Right renal pelvis (tissue), 4 donors: ENCODE measurements at regions not wholly inside any gene's neighbourhood (a gene's known extent, or its start where the extent isn't known, plus 50 kb on each side); places are given as distances from the start of the nearest gene placed in this dataset.

Experiments
- DNase-seq, 4 donors: peaks; one replicate each; pipeline ENCODE4 v3.0.0-alpha.2; 2013; ENCODE audit warnings: low read depth in 4 of 4, low spot score in 3 of 4, missing footprints in 1 of 4

- DNase-seq: no peak
These were observed 93.8 kb upstream of the IKZF1 start for GRCh38 chr7:50210706-50211115.

GRCh38 chr7:50209461-50210135 is 94.9 kb upstream of the IKZF1 start:
- DNase-seq: no peak

GRCh38 chr7:50208378-50208982 is 96.0 kb upstream of the IKZF1 start:
- no peak for DNase-seq

GRCh38 chr7:50207686-50208255 is 96.7 kb upstream of the IKZF1 start:
- DNase-seq: no peak

- no peak for DNase-seq
These were observed 97.3 kb upstream of the IKZF1 start for GRCh38 chr7:50207251-50207564.

- DNase-seq: no peak
These were observed 97.9 kb upstream of the IKZF1 start for GRCh38 chr7:50206453-50207250.

GRCh38 chr7:50205011-50205410 is 99.5 kb upstream of the IKZF1 start:
- DNase-seq: no peak

- no peak for DNase-seq
These were observed 99.9 kb upstream of the IKZF1 start for GRCh38 chr7:50204581-50204980.

- no peak for DNase-seq
These were observed 101.0 kb upstream of the IKZF1 start for GRCh38 chr7:50203521-50203920.

GRCh38 chr7:50202052-50202555 is 102.4 kb upstream of the IKZF1 start:
- no peak for DNase-seq

- no peak for DNase-seq
These were observed 104.7 kb upstream of the IKZF1 start for GRCh38 chr7:50199824-50200223.

GRCh38 chr7:50197549-50197948 is 104.5 kb upstream of the ZPBP start:
- DNase-seq: no peak

GRCh38 chr7:50196719-50197118 is 103.7 kb upstream of the ZPBP start:
- DNase-seq: no peak

- no peak for DNase-seq
These were observed 97.7 kb upstream of the ZPBP start for GRCh38 chr7:50190776-50191175.

GRCh38 chr7:50189371-50189770 is 96.3 kb upstream of the ZPBP start:
- DNase-seq: no peak

GRCh38 chr7:50185951-50186682 is 93.1 kb upstream of the ZPBP start:
- no peak for DNase-seq

- no peak for DNase-seq
These were observed 92.2 kb upstream of the ZPBP start for GRCh38 chr7:50185208-50185607.

GRCh38 chr7:50184271-50184990 is 91.4 kb upstream of the ZPBP start:
- DNase-seq: no peak

GRCh38 chr7:50182759-50183158 is 89.7 kb upstream of the ZPBP start:
- DNase-seq: no peak

- no peak for DNase-seq
These were observed 88.0 kb upstream of the ZPBP start for GRCh38 chr7:50181081-50181480.
